Renal cortex interstitium (tissue), 11 donors: ENCODE measurements at regions not wholly inside any gene's neighbourhood (a gene's known extent, or its start where the extent isn't known, plus 50 kb on each side); places are given as distances from the start of the nearest gene placed in this dataset.
"Not testable (repeated sequence)": the region's sequence is repeated elsewhere in the genome, so short reads cannot be mapped to it uniquely, and the experiment has no call there.

Experiments used
- DNase-seq, 11 donors: peaks; one replicate each; pipeline ENCODE4 v3.0.0-alpha.2; 2013; ENCODE audit warnings: low read depth in 9 of 11, low spot score in 4 of 11; ENCODE audit errors: extremely low read depth in 1 of 11

DNA sequence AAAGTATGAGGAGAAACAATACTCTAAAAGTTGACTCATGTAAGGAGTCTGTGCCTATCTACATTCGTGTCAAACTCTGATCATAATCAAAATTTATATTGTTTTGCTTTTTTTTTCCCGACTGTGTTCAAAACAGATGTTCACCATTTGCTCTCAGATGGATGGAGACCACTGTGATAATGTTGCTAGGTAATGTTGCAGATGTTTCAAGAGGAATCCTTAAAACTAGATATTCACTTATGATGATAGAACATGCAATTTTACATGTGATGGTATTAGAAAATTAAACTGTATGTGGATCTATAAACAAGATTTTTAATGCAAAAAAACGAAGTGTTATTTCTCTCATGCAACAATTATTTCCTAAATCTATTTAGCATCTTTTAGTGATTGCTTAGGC lies 1080.1 kb downstream of the REEP3 start:
- DNase-seq = no peak

- no peak for DNase-seq
Observed at GRCh38 chr10:64617085-64617484, 1095.9 kb downstream of the REEP3 start.

DNA sequence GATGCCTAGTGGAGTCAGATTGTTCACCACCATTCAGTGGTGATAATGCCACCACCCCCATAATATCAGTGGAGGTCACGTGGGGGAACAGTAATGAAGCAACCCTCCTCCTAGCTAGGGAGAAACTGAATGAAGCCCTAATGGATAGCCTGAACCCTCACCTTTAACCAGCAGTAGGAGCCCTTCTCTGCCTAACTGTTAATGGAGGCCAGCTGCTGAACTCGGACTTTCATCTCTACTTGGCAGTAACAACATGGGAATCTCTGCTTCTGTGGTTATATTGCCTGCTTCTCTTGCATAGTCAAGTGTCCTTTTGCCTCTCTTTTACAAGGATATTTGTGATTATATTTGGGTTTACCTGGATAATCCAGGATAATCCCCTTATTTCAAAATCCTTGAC lies 1097.9 kb downstream of the REEP3 start:
- DNase-seq = no peak

- DNase-seq = peak in 1 of 11 donors; percentile 1
Observed at GRCh38 chr10:64626924-64627323, 1105.7 kb downstream of the REEP3 start.

DNA sequence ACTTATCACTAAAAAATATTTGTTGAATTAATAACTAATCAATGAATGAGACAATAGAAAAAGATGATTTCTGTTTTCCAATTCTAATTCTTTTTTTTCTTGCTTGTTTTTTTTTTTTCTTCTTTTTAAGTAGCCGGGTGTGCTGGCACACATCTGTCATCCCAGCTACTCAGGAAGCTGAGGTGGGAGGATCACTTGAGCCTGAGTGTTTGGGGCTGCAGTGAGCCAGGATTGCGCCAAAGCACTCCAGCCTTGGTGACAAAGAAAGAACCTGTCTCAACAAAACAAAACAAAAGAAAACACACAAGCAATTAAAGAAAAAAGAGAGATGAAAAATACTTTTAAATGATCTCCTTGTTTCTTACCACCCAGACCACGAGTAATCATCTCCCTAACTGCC lies 1109.3 kb downstream of the REEP3 start:
- no peak for DNase-seq

DNA sequence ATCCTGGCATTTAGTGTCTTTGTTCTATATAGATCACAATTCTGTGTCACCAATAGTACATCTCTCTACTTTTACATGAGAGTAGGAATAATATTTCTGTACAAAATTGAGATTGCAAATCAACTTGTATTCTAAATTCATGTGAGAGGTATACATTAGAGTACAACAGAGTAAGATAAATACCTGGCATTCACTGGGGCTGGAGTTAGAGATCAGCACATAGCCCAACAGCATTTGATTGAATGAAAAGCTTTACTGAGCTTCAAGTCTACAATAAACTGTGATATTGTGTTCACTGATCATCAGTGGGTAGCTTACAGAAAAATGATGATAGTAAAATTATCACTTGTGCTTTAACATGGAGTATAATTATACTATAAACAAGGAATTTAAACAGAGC lies 1114.7 kb downstream of the REEP3 start:
- no peak for DNase-seq

DNA sequence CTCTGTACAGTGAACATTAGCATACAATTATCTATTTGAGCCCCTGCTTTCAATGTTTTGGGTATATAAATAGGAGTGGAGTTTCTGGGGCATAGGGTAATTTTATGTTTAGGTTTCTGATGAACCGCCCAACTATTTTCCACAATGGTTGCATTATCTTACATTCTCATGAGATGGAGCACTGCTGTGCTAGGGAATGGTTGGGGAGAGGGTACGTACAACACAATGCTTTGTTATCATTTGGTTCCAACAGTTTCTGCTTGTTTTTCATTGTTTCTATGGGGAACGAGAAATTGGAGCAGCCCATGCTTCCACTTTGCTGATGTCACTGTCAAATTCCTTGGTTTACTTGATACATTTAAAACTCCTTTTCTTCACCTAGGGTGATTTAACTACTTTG lies 1115.3 kb downstream of the REEP3 start:
- no peak for DNase-seq

GRCh38 chr10:64637939-64638338 lies 1116.7 kb downstream of the REEP3 start:
- DNase-seq = no peak

- DNase-seq = no peak
Observed at GRCh38 chr10:64648915-64649314, 1127.7 kb downstream of the REEP3 start.

DNA sequence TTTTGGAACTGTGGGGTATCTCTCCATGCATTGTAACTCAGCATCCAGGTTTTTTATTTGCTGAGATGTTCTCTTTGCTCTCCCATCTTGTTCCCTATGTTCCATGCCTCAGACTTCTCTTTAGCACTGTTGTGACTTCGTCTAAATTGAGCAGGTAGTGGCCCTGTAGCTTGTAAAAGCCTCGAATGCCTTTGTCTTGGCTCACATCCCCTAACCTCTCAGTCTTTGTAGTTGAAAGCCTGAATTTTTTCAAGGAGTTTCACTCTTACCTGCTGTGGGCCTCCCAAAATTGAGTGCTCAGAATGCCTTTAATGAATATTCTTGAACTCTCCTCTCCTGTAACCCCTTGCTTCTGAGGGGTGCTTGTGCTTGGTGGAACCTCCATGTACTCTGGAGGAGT lies 1137.3 kb downstream of the REEP3 start:
- DNase-seq = no peak

DNA sequence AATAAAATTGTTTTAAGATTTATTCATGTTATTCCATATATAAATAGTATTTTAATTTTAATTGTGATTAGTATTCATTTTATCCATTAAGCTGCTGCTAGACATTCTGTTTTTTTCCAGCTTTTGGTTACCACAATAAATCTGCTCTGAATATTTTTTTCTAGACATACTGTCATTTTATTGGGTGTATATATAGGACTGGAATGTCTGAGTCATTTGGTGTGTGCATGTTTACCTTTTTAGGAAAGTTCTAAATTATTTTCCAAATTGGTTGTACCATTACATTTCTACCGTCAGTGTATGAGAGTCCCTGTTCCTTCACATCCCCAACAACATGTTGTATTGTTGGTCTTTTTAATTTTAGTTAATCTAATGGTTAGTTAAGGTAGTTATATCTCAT lies 1138.1 kb downstream of the REEP3 start:
- no peak for DNase-seq

- DNase-seq = no peak
Observed at GRCh38 chr10:64682043-64682442, 1160.8 kb downstream of the REEP3 start.

DNA sequence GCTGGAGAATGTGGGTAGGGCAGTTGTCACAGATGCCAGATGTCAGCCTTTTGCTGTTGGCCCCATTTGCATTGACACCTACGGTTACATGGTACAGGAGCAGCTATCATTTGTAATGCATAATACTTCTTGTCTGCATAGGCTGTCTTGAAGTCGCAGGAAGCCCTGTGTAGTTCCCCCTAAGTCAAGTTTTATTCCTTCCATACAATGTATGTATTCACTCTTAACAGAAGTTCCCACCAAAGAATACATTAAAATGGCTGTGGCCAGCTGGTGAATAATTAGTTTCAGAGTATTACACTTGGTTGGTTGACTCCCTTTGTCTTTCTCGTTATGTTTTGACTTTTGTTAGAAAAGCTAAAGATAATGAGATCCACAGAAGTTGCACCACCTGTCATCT lies 1169.0 kb downstream of the REEP3 start:
- DNase-seq = no peak

DNA sequence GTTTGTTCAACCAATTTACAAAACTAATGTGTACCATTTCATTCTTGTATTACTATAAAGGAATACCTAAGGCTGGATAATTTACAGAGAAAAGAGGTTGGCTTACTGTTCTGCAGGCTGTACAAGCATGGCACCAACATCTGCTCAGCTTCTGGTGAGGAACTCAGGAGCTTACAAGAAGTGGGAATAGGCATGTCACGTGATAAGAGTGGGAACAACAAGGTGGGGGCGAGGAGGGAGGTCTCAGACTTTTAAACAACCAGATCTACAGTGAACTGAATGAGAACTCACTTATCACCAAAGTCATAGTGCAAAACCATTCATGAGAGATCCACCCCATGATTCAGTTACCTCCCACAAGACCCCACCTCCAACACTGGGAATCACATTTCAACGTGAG lies 1178.0 kb downstream of the REEP3 start:
- no peak for DNase-seq

- DNase-seq = not testable (repeated sequence)
Observed at GRCh38 chr10:64702086-64702485, 1180.9 kb downstream of the REEP3 start.

DNA sequence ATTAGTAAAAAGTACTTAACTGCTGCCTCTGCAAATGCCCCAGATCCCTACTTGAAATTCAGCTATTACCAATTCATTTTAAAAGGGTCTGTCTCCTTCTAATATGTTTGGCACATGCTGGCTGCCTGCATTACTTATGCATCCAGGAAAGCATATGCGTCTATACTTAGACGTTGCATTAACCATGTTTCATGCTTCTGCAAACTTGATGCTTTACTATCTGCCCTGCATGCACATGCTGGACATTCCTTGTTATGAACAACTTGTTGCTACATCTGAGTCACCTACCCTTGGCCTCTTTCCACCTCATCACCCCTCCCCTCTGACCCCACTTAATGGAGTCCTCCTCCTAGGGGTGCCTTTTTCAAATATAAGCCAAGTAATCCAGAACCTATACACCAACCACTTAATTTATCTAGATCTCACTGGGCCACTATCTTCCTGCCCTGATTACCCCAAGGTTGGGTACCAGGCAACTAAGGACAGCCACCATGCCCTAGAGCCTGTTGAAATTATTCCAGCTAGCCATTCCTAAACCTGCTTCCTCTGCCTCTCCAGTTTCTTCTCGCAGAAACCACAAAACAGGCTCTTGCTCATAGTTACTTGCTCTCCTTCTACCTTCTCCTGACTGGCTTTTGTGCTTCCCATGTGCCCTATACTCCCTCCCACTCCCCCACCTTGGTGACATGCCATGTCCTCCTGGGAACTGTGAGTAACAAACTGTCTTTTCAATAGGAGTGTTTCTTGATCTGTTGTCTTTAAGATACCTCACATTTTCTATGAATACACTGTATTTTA lies 1187.9 kb downstream of the REEP3 start:
- DNase-seq = no peak

DNA sequence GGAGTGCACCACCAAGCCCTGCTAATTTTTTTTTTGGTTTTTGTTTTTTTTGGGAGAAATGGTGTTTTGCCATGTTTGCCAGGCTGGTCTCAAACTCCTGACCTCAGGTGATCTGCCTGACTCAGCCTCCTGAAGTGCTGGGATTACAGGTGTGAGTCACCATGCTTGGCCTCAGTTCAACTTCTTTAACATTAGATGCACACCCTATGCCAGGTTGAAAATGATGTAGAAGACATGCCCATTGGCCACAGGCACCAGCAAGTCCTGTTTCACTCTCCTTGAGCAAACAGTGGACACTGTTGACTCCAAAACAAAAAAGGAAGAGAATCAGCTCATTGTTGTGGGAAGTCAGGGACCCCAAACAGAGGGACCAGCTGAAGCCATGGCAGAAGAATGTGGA lies 1205.3 kb downstream of the REEP3 start:
- no peak for DNase-seq

DNA sequence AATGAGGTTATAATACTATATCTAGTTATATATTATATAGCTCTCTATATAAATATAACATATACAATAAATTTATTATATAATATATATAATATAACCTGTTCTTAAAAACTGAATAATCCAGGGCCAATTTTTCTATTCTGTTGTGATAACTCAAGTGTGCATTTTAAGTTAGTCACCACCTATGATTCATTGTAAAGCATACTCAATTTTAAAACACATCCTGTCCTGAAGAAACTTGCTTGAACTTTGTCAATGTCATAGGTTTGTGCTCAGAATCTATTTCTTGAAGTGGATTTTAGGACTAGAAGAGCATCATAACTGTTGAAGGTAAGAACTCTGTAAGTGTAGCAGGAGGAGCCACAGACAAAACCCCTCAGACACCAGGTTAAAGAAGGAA lies 1209.8 kb downstream of the REEP3 start:
- no peak for DNase-seq

- DNase-seq = no peak
Observed at GRCh38 chr10:64732372-64732957, 1211.3 kb downstream of the REEP3 start.

GRCh38 chr10:64733980-64734379 lies 1212.8 kb downstream of the REEP3 start:
- DNase-seq = peak in 3 of 11 donors; percentile 5 to 14 (median 6)

DNA sequence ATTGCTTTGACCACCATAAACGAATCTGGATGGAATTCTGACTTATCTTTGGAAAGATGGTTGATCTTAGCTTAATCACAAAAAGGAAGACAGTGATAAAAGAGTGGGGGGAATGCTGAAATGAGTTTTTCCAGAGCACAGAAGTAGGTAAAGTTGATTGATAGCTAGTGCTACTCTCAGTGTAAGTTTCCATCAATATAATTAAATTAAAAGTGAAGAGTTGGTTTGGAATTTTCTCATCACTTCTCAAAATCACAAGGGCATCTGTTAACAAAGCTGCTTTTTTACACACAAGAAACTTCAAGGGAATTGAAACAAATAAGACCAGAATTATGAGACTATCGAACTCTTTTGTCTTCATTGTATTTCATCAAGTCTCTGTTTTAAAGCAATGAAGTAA lies 1217.3 kb downstream of the REEP3 start:
- no peak for DNase-seq
